Activated naive CD4-positive, alpha-beta T cell treated with Interleukin-2 at 50 U/mL for 16 hours (primary cell): ENCODE measurements at regions not wholly inside any gene's neighbourhood (a gene's known extent, or its start where the extent isn't known, plus 50 kb on each side); places are given as distances from the start of the nearest gene placed in this dataset.
"Not testable (repeated sequence)": the region's sequence is repeated elsewhere in the genome, so short reads cannot be mapped to it uniquely, and the experiment has no call there.

Source experiments
- DNase-seq: peaks from one replicate; pipeline ENCODE4 v3.0.0-alpha.2; 2020

- no peak for DNase-seq
Measured at GRCh38 chr3:124043023-124043422, 51.1 kb upstream of the ROPN1 start.

GRCh38 chr3:124044956-124045355, 53.0 kb upstream of the ROPN1 start:
- DNase-seq: no peak

GRCh38 chr3:124048967-124049798, 57.3 kb upstream of the ROPN1 start:
- no peak for DNase-seq

DNA sequence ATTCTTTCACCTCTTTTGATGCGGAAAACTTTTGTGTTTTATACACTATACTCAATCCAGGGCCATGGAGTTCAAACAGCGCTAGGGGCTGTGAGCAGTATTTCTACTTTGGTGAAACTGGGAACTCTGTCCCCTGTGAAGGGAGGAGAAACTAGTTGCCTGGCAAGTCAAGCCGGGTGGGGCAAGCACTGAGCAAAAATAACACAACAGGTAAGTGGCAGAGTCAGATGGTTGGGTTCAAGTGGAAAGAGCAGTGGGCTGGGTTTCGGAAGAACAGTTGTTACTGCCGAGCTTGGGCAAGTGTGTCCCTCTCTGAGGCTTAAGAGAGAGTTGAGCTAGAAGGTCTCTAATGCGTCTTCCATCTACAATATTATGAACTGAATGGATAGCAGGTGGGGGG, 59.7 kb upstream of the ROPN1 start:
- DNase-seq: no peak

- no peak for DNase-seq
Measured at GRCh38 chr3:124053871-124054270, 61.9 kb upstream of the ROPN1 start.

DNA sequence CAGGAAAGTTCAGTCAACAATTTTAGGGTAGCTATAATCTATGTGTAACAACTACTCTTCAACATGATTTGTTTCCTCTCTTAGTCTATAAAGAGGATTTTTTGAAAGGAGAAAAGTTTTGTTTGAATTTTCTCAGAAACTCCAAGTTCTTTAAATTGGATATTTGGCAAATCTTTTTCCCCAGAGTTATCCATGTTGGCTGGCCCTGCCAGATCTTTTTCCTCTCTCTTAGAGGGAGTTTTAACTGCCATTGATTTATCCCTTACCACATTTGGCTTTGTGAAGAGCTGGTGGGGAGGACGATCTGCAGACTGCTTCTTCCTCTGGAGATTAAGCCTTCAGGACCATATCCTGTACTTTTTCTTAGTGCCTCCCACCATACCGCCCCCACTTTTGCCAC, 64.9 kb upstream of the ROPN1 start:
- no peak for DNase-seq

DNA sequence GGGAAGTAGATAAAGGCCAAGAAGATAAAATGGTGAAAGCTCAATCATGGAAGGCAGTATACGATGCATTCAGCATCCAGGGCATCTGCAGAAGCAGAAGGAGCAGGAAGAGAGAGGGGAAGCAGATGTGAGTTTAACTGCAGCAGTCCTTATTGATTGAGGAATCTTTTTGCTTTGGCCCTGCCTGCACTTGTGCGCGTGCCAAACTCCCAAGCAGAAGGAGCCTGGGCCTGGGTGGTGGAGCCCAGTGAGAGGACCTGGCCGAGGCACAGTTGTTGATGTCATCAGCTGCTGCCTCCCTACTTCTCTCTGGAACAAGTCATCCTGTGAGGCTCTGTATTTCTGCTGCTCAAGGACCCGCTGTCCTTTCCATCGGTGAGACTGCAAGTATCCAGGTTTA, 65.5 kb upstream of the ROPN1 start:
- DNase-seq: no peak

DNA sequence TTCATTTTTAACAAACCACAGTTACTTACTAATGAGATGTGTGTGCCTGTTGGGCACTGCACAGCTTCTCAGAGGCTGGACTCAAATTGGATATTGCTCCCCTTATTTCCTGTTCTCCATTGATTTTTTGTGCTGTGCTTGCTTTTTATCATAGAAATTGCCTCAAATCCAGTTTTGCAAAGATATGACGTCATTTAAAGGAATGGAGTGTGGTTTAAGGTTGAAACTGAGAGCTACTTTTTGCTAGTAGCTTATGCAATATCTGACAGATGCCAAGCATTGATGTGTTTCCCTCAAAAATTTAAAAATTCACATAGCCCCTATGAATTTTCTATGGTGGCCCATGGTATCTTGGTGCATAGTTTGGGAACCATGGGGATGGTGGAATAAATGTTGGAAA, 67.7 kb upstream of the ROPN1 start:
- DNase-seq: no peak

GRCh38 chr3:124063197-124063909, 71.4 kb upstream of the ROPN1 start:
- no peak for DNase-seq

DNA sequence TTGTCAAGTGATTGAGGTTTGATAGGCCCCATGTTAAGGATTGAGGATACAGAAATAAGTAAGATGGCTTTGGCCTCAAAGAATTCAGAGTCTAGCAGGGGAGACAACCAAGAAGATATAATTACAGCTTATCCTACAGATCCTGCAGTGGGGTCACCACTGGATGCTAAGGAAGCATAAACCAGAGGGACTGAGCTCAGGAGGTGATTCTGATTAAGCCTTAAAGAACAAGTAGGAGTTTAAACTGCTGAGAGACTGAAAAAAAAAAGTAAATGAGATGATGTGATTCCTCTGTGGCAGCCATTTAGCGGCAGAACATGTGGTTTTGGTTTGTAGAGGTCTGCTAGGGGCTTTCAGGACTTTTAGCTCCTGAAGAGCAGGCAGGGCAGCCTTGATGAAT, 72.1 kb upstream of the ROPN1 start:
- DNase-seq: no peak

DNA sequence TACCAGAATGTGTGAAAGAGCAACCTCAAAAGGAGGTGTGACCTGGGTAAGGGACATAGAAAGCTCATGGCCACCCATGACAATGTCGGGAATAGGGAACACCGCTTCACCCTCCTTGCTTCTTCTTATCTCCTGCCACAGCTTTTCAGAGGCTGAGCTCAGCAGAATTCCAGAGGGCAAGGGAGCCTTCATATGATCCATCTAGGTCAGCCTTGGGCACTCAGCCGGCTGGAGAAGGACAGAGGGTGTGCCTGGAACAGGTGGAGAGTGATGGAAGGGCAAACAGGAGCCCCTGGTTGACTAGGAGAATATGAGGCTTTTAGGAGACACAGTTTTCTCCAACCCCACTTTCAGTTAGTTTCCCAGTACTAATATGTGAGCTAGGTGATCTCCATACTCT, 74.6 kb upstream of the ROPN1 start:
- DNase-seq: not testable (repeated sequence)

GRCh38 chr3:124069706-124070105, 77.8 kb upstream of the ROPN1 start:
- DNase-seq: not testable (repeated sequence)

DNA sequence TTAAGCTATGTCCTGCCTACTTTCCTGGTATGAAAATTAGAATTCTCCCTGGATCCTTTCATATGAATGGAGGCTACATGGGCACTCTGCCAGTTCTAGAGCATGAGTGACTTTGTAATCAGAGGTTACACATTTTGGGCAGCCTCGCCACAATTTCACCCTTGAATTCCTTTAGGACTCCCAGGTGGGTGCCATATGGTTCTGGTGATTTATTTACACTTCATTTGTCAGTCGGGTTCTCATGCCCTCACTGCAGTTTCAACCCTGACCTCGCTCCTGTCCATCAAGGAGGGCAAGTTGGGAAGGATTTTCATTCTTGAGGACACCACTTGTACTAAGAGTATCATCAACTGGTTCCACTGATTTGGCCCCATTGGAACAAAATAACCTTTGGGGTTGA, 83.2 kb upstream of the ROPN1 start:
- not testable (repeated sequence) for DNase-seq

GRCh38 chr3:124075753-124076152, 83.8 kb upstream of the ROPN1 start:
- DNase-seq: no peak

DNA sequence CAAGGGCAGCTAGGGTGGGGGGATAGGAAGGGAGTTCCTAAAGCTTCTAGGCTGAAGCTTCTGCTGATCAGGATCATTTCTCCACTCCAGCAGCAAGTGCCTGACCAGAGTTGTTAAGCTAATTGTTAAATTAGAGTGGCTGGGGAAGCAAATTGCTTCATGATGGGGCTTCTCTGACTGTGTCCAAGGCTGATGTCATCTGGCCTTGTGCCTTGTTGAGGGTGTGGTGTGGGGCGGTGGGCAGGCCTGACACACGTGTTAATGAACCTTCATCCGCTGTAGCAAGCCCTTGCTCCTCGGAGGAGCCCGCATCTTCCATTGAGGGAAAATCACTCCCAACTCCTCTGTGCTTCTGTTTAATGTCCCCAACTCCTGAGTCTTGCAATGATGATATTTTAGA, 84.3 kb upstream of the ROPN1 start:
- DNase-seq: no peak

GRCh38 chr3:124078953-124079911, 87.3 kb upstream of the ROPN1 start:
- no peak for DNase-seq

DNA sequence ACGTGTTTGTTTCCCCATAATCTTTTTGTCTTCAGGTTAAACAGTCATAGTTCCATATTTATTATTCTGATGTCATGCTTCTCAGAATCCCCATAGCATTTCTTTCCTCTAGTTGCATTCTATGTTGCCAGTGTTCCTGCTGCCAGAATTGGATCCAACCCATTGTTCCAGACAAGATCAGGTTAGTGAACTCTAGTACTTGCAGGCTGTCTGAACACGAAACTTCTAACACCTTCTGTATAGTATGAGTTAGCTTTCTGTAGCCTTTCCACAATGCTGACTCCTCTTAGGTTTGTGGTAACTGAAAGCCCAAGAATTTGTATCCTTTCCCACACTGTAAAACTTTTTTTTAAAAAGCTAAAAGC, 88.0 kb upstream of the ROPN1 start:
- DNase-seq: no peak

- DNase-seq: no peak
Measured at GRCh38 chr3:124082343-124082742, 90.4 kb upstream of the ROPN1 start.

GRCh38 chr3:124084022-124084881, 92.3 kb upstream of the ROPN1 start:
- no peak for DNase-seq

DNA sequence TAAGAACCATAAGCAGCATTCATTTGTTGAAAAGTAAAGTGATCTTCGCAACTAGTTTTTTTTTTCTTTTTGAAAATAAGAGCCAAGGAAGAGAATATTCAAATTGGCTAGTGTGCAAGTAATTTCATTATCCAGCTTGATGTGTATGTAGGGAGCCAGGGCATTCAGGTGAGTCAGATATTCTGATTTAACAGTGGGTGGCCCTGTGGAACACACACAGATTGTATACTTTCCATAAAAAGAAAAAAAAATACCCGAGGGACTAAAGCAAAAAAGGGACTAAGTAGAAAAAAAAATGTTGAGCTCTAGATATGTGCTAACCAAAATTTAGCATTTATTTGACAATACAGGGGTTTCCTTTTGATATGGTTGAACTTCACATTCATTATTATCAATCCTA, 96.9 kb upstream of the ROPN1 start:
- DNase-seq: no peak

DNA sequence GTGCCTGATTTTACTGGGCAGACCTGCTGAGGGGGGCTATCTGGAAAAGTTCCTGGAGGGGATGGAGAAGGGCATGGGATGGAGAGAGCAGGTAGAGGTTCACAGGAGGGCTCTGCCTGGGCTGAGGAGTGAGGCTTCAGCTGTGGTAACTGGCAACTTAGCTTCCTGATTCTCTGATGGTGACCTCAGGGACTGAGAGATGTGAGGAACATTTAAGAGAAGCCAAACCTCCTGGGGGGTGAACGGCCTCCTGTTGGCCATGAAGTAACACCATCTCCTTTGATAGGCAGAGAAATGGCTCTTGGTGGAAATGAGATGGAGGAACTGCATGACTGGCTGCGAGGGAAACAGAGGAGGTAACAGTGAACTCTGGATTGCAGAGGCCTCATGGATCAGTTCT, 97.3 kb upstream of the ROPN1 start:
- no peak for DNase-seq

DNA sequence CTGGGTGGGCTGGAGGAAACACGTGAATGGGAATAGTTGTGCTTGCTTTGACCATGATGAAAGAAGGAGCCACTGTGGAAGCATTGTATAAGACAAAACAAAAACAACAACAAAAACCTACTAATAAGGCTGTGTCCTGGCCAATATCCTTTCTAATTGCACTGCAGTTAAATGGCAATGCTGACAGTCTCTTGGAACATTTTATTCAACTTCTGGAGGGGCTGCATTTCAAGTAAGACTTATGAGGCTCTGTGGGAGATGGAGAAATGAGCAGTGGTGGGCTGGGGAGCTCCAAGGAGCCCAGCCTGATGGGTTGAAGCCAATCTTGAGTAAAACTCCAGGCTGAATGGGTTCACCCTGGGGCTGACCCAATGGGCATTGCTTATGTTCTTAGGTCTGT, 99.8 kb upstream of the ROPN1 start:
- DNase-seq: no peak
